Type B pancreatic cell (in vitro differentiated cells): ENCODE measurements at regions not wholly inside any gene's neighbourhood (a gene's known extent, or its start where the extent isn't known, plus 50 kb on each side); places are given as distances from the start of the nearest gene placed in this dataset.

Experiments
- DNase-seq: peaks from one replicate; pipeline ENCODE4 v3.0.0; 2021; ENCODE audit warnings: mixed read lengths; ENCODE audit not compliant: unreplicated experiment; ENCODE audit errors: extremely low spot score
- H3K27ac Mint-ChIP-seq: 2 replicates; pipeline ENCODE4 v1.8.0; 2021; ENCODE audit warnings: mild to moderate bottlenecking, mixed read lengths
- H3K27me3 Mint-ChIP-seq: 2 replicates; pipeline ENCODE4 v1.8.0; 2021; ENCODE audit warnings: mixed read lengths
- H3K36me3 Mint-ChIP-seq: 2 replicates; pipeline ENCODE4 v1.8.0; 2021; ENCODE audit warnings: mixed read lengths
- H3K4me1 Mint-ChIP-seq: one replicate; pipeline ENCODE4 v1.8.0; 2021; ENCODE audit warnings: mixed read lengths; ENCODE audit not compliant: unreplicated experiment
- H3K4me3 Mint-ChIP-seq: 2 replicates; pipeline ENCODE4 v1.8.0; 2021; ENCODE audit warnings: mild to moderate bottlenecking, mixed read lengths
- H3K9me3 Mint-ChIP-seq: 2 replicates; pipeline ENCODE4 v1.8.0; 2021; ENCODE audit warnings: mixed read lengths
- TF ChIP-seq, protein P1 (sequence below): fragments of 200-600 bp; sonication (generic); conservative IDR thresholded peaks from 2 replicates; pipeline ENCODE4 v1.5.0; 2021; ENCODE audit warnings: antibody characterized with exemption, mild to moderate bottlenecking

DNA sequence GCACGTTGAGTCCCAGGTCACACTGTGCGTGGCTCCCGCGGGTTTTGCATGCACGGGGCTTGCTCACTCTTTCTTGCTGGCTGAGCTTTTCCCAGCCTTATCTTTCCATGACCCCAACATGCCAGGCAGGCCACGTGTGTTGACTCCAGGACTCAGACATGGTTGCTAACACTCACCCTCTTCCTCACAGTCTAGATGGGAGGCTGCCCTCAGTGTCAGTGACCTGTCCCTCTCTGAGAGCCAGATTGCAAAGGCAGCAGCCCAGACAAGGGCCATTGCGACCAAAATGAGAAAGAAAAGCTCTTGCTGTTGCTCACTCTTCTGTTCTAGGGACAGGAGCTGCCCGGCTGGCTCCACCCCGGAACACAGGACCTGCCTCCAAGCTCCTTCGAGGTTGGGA, 113.7 kb downstream of the TMEM18 start:
- Mint-ChIP-seq H3K4me3 (no peak overlapping the region), H3K4me1 (peaks cover 14% of the 10 kb centered on the region), H3K9me3 (no peaks in the 10 kb centered on the region), H3K36me3 (no peaks in the 10 kb centered on the region), H3K27ac (no peak overlapping the region), H3K27me3 (peaks cover 16% of the 10 kb centered on the region)
- no peak for DNase-seq
- TF ChIP-seq, protein P1, sequence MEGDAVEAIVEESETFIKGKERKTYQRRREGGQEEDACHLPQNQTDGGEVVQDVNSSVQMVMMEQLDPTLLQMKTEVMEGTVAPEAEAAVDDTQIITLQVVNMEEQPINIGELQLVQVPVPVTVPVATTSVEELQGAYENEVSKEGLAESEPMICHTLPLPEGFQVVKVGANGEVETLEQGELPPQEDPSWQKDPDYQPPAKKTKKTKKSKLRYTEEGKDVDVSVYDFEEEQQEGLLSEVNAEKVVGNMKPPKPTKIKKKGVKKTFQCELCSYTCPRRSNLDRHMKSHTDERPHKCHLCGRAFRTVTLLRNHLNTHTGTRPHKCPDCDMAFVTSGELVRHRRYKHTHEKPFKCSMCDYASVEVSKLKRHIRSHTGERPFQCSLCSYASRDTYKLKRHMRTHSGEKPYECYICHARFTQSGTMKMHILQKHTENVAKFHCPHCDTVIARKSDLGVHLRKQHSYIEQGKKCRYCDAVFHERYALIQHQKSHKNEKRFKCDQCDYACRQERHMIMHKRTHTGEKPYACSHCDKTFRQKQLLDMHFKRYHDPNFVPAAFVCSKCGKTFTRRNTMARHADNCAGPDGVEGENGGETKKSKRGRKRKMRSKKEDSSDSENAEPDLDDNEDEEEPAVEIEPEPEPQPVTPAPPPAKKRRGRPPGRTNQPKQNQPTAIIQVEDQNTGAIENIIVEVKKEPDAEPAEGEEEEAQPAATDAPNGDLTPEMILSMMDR = no peak

DNA sequence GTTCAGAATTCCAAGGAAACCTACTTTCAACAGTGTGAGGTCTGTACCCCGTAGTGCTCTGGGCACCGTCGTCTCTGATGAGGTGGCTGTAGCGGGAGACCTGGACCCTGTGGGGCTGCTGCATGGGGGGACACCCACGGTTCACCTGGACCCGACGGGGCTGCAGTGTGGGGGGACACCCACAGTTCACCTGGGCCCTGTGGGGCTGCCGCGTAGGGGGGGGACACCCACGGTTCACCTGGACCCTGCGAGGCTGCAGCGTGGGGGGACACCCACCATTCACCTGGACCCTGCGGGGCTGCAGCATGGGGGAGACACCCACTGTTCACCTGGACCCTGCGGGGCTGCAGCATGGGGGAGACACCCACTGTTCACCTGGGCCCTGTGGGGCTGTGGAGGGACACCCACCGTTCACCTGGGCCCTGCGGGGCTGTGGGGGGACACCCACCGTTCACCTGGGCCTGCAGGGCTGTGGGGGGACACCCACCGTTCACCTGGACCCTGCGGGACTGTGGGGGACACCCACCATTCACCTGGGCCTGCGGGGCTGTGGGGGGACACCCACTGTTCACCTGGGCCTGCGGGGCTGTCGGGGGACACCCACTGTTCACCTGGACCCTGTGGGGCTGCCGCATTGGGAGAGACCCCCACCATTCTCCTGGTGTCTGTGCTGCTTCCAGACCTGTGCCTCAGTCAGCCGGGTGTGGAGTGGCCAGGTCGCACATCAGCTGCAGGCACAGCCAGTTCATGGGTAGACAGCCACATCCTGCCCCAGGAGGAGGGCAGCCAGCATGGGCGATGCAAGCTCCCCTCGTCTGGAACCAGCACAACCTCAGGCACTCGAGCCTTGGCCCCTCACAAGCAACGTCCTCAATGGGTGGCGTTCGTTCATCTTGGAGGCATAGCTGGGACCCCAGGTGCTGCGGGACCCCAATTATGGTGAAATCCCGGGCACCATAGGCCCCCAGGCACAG, 114.5 kb downstream of the TMEM18 start:
- H3K36me3 Mint-ChIP-seq = no peaks in the 10 kb centered on the region
- DNase-seq = no peak
- peaks cover 16% of the 10 kb centered on the region for H3K27me3 Mint-ChIP-seq
- TF ChIP-seq, protein P1 = no peak
- H3K4me1 Mint-ChIP-seq = peaks cover 6% of the 10 kb centered on the region
- H3K9me3 Mint-ChIP-seq = no peaks in the 10 kb centered on the region
- H3K4me3 Mint-ChIP-seq = no peak overlapping the region
- H3K27ac Mint-ChIP-seq = no peak overlapping the region

DNA sequence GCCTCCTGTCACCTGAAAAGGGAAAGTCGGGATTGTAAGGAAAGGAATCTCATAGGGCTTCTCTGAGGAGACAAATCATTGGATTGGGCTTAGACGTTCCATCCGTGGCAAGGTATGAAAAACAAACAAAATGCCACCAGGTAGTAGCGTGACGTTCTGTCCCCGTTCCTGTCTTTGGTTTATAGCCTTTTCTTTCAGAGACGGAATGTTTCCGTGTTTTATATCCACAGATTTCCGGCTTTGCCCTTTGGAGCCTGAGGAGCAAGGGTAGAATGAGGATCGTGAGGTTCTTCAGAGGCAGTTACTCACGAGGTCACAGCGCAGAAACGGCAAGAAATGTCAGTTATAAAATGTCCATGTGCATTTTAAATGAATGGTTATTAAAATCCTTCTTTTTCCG, 118.3 kb downstream of the TMEM18 start:
- Mint-ChIP-seq H3K27ac (no peak overlapping the region), H3K9me3 (no peaks in the 10 kb centered on the region), H3K27me3 (peaks cover 14% of the 10 kb centered on the region), H3K36me3 (no peaks in the 10 kb centered on the region), H3K4me3 (no peak overlapping the region), H3K4me1 (peaks cover 12% of the 10 kb centered on the region)
- TF ChIP-seq, protein P1 = no peak
- DNase-seq = no peak

DNA sequence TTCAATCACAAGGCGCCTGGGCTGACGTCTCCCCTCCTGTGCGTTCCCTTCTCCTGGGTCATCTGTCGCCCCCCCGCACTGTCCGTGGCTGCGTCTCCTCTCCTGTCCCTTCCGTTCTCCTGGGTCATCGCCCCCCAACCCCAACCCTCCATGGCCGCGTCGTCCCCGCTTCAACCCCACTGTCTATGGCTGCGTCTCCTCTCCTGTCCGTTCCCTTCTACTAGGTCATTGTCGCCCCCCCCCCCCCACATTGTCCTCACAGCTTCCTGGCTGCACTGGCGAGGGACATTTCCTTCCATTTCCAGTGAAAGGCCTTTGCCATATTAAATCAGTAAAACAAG, 118.9 kb downstream of the TMEM18 start:
- Mint-ChIP-seq H3K4me3 (no peak overlapping the region), H3K9me3 (no peaks in the 10 kb centered on the region), H3K27ac (no peak overlapping the region), H3K36me3 (no peaks in the 10 kb centered on the region), H3K4me1 (peaks cover 12% of the 10 kb centered on the region), H3K27me3 (peaks cover 14% of the 10 kb centered on the region)
- TF ChIP-seq, protein P1 = no peak
- DNase-seq = no peak

DNA sequence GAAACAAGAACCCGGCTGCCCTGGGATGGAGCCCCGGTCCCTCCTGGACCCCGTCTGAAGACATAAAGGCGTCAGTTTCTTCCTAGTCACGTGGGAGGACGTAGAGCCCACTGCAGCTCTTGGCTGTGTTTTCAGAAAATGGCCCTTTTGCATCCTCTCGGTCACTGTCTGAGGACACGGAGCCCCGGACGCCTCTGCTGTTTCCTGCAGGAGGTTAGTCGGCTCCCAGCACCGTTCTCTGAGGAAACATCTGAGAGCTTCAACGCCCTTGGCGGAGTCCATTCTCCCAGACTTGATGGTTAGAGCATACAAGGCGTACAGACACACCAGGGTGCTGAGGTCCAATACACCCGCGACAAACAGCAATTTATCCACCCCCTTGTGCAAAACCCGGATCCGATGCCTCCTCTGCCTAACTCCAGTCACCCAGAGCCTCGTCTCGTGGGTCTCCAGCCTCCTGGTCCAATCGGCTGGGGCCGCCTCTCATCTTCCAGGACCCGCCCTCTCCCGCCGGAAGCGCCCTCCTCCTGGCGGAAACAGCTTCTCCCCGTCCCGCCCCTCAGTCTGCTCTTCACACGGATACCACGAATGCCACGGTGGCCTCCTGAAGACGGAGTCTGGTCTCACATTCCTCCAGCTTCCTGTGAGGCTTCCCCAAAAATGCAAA, 119.4 kb downstream of the TMEM18 start:
- Mint-ChIP-seq H3K9me3 (no peaks in the 10 kb centered on the region), H3K4me1 (peaks cover 12% of the 10 kb centered on the region), H3K27me3 (peaks cover 14% of the 10 kb centered on the region)

More for the DNA sequence above, 119.4 kb downstream of the TMEM18 start:
- DNase-seq = no peak
- Mint-ChIP-seq H3K27ac (no peak overlapping the region), H3K4me3 (no peak overlapping the region), H3K36me3 (no peaks in the 10 kb centered on the region)
- TF ChIP-seq, protein P1 = no peak
